Peyer's patch (tissue), 4 donors: ENCODE measurements at regions not wholly inside any gene's neighbourhood (a gene's known extent, or its start where the extent isn't known, plus 50 kb on each side); places are given as distances from the start of the nearest gene placed in this dataset.

Experiments used
- POLR2A ChIP-seq, 2 donors: fragments of 450-650 bp; IDR thresholded peaks; one replicate each; pipeline ENCODE4 v1.5.1; 2017; ENCODE audit warnings: antibody characterized with exemption in 2 of 2, mild to moderate bottlenecking in 2 of 2, moderate library complexity in 2 of 2
- TF ChIP-seq, protein P1 (sequence below), 6 experiments: fragments of 450-650 bp in 4 of 6; fragments of 200-600 bp in 2 of 6; sonication (generic) in 1 of 6; IDR thresholded peaks; one replicate each; pipeline ENCODE4 v1.5.1; 2017 to 2019; ENCODE audit warnings: antibody characterized with exemption in 6 of 6, mild to moderate bottlenecking in 3 of 6, moderate library complexity in 1 of 6

DNA sequence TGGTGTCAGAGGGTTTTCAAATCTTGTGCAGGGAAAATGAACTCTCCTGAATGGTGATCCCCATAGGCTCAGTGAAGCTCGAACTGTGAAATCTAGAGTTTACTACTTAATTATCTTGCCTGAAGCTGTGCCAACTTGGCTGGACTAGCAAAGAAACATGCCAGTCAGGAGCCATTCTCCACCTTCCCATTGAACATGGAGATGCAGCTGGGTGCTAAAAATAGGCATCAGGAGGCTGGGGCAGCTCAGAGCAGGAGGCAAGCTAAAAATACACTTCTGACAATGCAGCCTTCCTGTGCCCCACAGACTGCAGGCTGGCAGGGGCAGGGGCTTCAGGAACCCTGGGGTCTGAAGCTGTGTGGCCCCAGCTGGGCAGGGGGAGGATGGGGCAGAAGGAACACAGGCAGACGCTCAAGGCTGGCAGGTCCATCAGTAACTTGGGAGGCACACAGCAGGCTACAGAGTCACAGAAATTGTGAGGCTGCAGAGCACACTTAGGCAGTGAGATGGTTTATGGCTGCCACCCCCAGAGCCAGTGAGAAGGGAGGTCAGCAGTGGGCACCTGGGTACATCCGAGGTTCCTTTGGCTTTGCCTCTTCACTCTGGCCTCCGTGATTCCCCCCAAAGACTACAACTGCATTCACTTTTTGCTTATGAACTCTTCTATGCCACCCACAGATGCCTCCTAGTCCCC is 155.4 kb upstream of the KCND3 start:
- TF ChIP-seq, protein P1, sequence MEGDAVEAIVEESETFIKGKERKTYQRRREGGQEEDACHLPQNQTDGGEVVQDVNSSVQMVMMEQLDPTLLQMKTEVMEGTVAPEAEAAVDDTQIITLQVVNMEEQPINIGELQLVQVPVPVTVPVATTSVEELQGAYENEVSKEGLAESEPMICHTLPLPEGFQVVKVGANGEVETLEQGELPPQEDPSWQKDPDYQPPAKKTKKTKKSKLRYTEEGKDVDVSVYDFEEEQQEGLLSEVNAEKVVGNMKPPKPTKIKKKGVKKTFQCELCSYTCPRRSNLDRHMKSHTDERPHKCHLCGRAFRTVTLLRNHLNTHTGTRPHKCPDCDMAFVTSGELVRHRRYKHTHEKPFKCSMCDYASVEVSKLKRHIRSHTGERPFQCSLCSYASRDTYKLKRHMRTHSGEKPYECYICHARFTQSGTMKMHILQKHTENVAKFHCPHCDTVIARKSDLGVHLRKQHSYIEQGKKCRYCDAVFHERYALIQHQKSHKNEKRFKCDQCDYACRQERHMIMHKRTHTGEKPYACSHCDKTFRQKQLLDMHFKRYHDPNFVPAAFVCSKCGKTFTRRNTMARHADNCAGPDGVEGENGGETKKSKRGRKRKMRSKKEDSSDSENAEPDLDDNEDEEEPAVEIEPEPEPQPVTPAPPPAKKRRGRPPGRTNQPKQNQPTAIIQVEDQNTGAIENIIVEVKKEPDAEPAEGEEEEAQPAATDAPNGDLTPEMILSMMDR (IDR thresholded peaks at IDR 0.05) = no peak
- no peak for TF ChIP-seq POLR2A (IDR thresholded peaks at IDR 0.05)
